Astrocyte (in vitro differentiated cells and primary cell): ENCODE measurements at regions not wholly inside any gene's neighbourhood (a gene's known extent, or its start where the extent isn't known, plus 50 kb on each side); places are given as distances from the start of the nearest gene placed in this dataset.

Experiments
- DNase-seq: peaks from one replicate; pipeline ENCODE4 v3.0.0-alpha.2; 2010; ENCODE audit warnings: low read depth
- FAIRE-seq: peaks from 2 replicates; lab custom pipeline; 2011; peaks lifted over from hg19 to GRCh38; lab: Jason Lieb, UNC
- H2AFZ ChIP-seq: 2 replicates; pipeline ENCODE4 v1.6.0; 2012; ENCODE audit warnings: low read depth, low read length, inconsistent platforms
- H3K27ac ChIP-seq: 2 replicates; pipeline ENCODE4 v1.5.1; 2011; ENCODE audit warnings: low read depth, low read length, inconsistent platforms
- H3K27me3 ChIP-seq: 2 replicates; pipeline ENCODE4 v1.6.0; 2011; ENCODE audit warnings: low read length, inconsistent platforms; ENCODE audit not compliant: insufficient read depth
- H3K36me3 ChIP-seq: 2 replicates; pipeline ENCODE4 v1.5.1; 2011; ENCODE audit warnings: low read length, inconsistent platforms; ENCODE audit not compliant: insufficient read depth
- H3K4me1 ChIP-seq: 2 replicates; pipeline ENCODE4 v1.5.1; 2011; ENCODE audit warnings: low read length, inconsistent platforms; ENCODE audit not compliant: insufficient read depth
- H3K4me2 ChIP-seq: 2 replicates; pipeline ENCODE4 v1.6.0; 2012; ENCODE audit warnings: low read length, inconsistent platforms
- H3K4me3 ChIP-seq: 2 replicates; pipeline ENCODE4 v1.5.1; 2011; ENCODE audit warnings: low read depth, mild to moderate bottlenecking, low read length, inconsistent platforms; ENCODE audit not compliant: insufficient read depth
- H3K79me2 ChIP-seq: 2 replicates; pipeline ENCODE4 v1.6.0; 2012; ENCODE audit warnings: mild to moderate bottlenecking, low read length, inconsistent platforms; ENCODE audit not compliant: insufficient read depth
- H3K9ac ChIP-seq: 2 replicates; pipeline ENCODE4 v1.6.0; 2012; ENCODE audit warnings: mild to moderate bottlenecking, low read length, inconsistent platforms
- H3K9me3 ChIP-seq: 2 replicates; pipeline ENCODE4 v1.5.1; 2012; ENCODE audit warnings: low read depth, mild to moderate bottlenecking, low read length, inconsistent platforms; ENCODE audit not compliant: insufficient read depth
- H4K20me1 ChIP-seq: 2 replicates; pipeline ENCODE4 v1.6.0; 2012; ENCODE audit warnings: low read length, inconsistent platforms; ENCODE audit not compliant: insufficient read depth
- H3K27ac Mint-ChIP-seq: one replicate; pipeline ENCODE4 v1.8.0; 2021; ENCODE audit warnings: mild to moderate bottlenecking, mixed read lengths; ENCODE audit not compliant: unreplicated experiment
- H3K27me3 Mint-ChIP-seq: one replicate; pipeline ENCODE4 v1.8.0; 2021; ENCODE audit warnings: low read depth, mixed read lengths; ENCODE audit not compliant: unreplicated experiment
- H3K36me3 Mint-ChIP-seq: one replicate; pipeline ENCODE4 v1.8.0; 2021; ENCODE audit warnings: low read depth, mixed read lengths; ENCODE audit not compliant: unreplicated experiment
- H3K4me1 Mint-ChIP-seq: one replicate; pipeline ENCODE4 v1.8.0; 2021; ENCODE audit warnings: low read depth, mixed read lengths; ENCODE audit not compliant: unreplicated experiment
- H3K4me3 Mint-ChIP-seq: one replicate; pipeline ENCODE4 v1.8.0; 2021; ENCODE audit warnings: mild to moderate bottlenecking, moderate library complexity, mixed read lengths; ENCODE audit not compliant: unreplicated experiment
- H3K9me3 Mint-ChIP-seq: one replicate; pipeline ENCODE4 v1.8.0; 2021; ENCODE audit warnings: mild to moderate bottlenecking, mixed read lengths; ENCODE audit not compliant: unreplicated experiment
- EZH2 ChIP-seq: IDR thresholded peaks from 2 replicates; pipeline ENCODE4 v1.6.1; 2012; ENCODE audit warnings: mild to moderate bottlenecking, low read length, inconsistent platforms; ENCODE audit not compliant: insufficient read depth
- TF ChIP-seq, protein P1 (sequence below): IDR thresholded peaks from 2 replicates; pipeline ENCODE4 v1.5.1; 2011; ENCODE audit warnings: low read depth, mild to moderate bottlenecking, inconsistent platforms, low read length, moderate library complexity; ENCODE audit not compliant: insufficient read depth

DNA sequence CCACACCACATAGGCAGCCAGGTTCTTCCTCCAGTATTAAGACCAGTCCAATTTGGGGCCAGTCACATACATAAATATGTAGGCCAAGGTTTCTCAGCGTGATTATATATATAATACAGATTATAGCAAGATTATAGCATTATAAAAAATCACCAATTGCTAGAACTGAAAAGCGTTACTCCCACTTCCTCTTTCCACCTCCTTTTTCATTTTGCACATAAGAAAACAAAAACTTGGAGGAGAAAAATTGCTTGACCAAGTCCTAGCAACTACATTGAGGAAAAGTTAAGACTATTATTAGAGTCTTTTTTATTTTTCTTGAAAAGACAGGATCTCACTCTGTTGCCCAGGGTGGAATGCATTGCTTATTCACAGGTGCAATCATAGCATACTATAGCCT, 262.7 kb upstream of the KCNN2 start:
- no peak overlapping the region for H3K4me3 ChIP-seq
- H2AFZ ChIP-seq = no peak overlapping the region
- FAIRE-seq = no peak
- no peaks in the 10 kb centered on the region for H3K79me2 ChIP-seq
- no peak overlapping the region for H3K4me2 ChIP-seq
- H3K36me3 ChIP-seq = no peaks in the 10 kb centered on the region
- no peaks in the 10 kb centered on the region for H3K4me1 Mint-ChIP-seq
- H3K27me3 Mint-ChIP-seq = no peaks in the 10 kb centered on the region
- H3K36me3 Mint-ChIP-seq = no peaks in the 10 kb centered on the region
- H3K4me3 Mint-ChIP-seq = no peak overlapping the region
- H4K20me1 ChIP-seq = no peaks in the 10 kb centered on the region
- H3K27me3 ChIP-seq = no peaks in the 10 kb centered on the region
- H3K9me3 Mint-ChIP-seq = no peaks in the 10 kb centered on the region
- no peaks in the 10 kb centered on the region for H3K9me3 ChIP-seq
- H3K27ac Mint-ChIP-seq = no peak overlapping the region
- no peak overlapping the region for H3K9ac ChIP-seq
- no peak overlapping the region for H3K27ac ChIP-seq
- DNase-seq = no peak
- TF ChIP-seq EZH2 = no peak
- TF ChIP-seq, protein P1, sequence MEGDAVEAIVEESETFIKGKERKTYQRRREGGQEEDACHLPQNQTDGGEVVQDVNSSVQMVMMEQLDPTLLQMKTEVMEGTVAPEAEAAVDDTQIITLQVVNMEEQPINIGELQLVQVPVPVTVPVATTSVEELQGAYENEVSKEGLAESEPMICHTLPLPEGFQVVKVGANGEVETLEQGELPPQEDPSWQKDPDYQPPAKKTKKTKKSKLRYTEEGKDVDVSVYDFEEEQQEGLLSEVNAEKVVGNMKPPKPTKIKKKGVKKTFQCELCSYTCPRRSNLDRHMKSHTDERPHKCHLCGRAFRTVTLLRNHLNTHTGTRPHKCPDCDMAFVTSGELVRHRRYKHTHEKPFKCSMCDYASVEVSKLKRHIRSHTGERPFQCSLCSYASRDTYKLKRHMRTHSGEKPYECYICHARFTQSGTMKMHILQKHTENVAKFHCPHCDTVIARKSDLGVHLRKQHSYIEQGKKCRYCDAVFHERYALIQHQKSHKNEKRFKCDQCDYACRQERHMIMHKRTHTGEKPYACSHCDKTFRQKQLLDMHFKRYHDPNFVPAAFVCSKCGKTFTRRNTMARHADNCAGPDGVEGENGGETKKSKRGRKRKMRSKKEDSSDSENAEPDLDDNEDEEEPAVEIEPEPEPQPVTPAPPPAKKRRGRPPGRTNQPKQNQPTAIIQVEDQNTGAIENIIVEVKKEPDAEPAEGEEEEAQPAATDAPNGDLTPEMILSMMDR = no peak
- H3K4me1 ChIP-seq = no peaks in the 10 kb centered on the region

- no peak overlapping the region for H3K9ac ChIP-seq
- no peaks in the 10 kb centered on the region for H3K36me3 ChIP-seq
- no peaks in the 10 kb centered on the region for H3K9me3 ChIP-seq
- H3K4me3 ChIP-seq = no peak overlapping the region
- no peak overlapping the region for H2AFZ ChIP-seq
- no peaks in the 10 kb centered on the region for H3K36me3 Mint-ChIP-seq
- H3K4me1 ChIP-seq = no peaks in the 10 kb centered on the region
- no peaks in the 10 kb centered on the region for H3K9me3 Mint-ChIP-seq
- no peak overlapping the region for H3K27ac Mint-ChIP-seq
- no peak overlapping the region for H3K4me3 Mint-ChIP-seq
- DNase-seq (peak; percentile 16), FAIRE-seq (no peak)
- H3K27me3 ChIP-seq = no peaks in the 10 kb centered on the region
- no peak overlapping the region for H3K4me2 ChIP-seq
- no peaks in the 10 kb centered on the region for H3K27me3 Mint-ChIP-seq
- no peaks in the 10 kb centered on the region for H3K79me2 ChIP-seq
- H3K27ac ChIP-seq = no peak overlapping the region
- no peak for TF ChIP-seq EZH2
- TF ChIP-seq, protein P1 = peak; percentile 58
- no peaks in the 10 kb centered on the region for H3K4me1 Mint-ChIP-seq
- no peaks in the 10 kb centered on the region for H4K20me1 ChIP-seq
Observed at GRCh38 chr5:114101153-114101552, 260.7 kb upstream of the KCNN2 start.

DNA sequence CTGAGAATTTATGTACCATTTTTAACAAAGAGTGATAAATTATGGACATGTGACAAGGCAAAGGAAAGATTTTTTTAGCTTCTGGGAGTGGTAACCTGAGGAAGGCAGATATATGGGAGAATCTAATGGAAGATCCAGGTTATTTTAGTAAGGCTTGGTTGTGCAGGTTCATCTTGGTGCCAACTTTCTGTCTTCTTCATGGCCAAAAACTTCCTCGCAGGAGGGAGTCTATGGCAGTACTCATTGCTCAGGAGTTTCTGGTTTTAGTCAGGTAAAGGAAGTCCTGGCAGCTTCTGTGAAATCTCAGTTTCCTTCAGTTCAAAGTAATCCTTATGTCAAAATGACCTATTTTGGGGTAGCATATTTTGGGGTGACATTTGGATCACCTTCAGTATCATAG, 248.3 kb upstream of the KCNN2 start:
- DNase-seq (no peak), FAIRE-seq (no peak)
- no peaks in the 10 kb centered on the region for H3K9me3 Mint-ChIP-seq
- H3K79me2 ChIP-seq = no peaks in the 10 kb centered on the region
- no peak overlapping the region for H3K9ac ChIP-seq
- no peaks in the 10 kb centered on the region for H3K9me3 ChIP-seq
- H3K4me3 ChIP-seq = no peak overlapping the region
- no peak overlapping the region for H3K27ac ChIP-seq
- peaks cover 1% of the 10 kb centered on the region for H3K4me1 Mint-ChIP-seq
- H2AFZ ChIP-seq = no peak overlapping the region
- no peak overlapping the region for H3K4me2 ChIP-seq
- no peaks in the 10 kb centered on the region for H3K36me3 ChIP-seq
- H4K20me1 ChIP-seq = no peaks in the 10 kb centered on the region
- no peaks in the 10 kb centered on the region for H3K27me3 Mint-ChIP-seq
- TF ChIP-seq EZH2 = no peak
- TF ChIP-seq, protein P1 = no peak
- H3K27ac Mint-ChIP-seq = no peak overlapping the region
- H3K36me3 Mint-ChIP-seq = no peaks in the 10 kb centered on the region
- no peaks in the 10 kb centered on the region for H3K27me3 ChIP-seq
- H3K4me3 Mint-ChIP-seq = no peak overlapping the region
- H3K4me1 ChIP-seq = no peaks in the 10 kb centered on the region
